ENCODE measurements at regions not wholly inside any gene's neighbourhood (a gene's known extent, or its start where the extent isn't known, plus 50 kb on each side); places are given as distances from the start of the nearest gene placed in this dataset.

- H3K9me3 ChIP-seq (ENCODE audit: low read length), result no peaks in the 10 kb centered on the region
- no peak overlapping the region for H2AFZ ChIP-seq (ENCODE audit: low read depth, low read length)
- no peaks in the 10 kb centered on the region for H3K36me3 ChIP-seq (ENCODE audit: insufficient read depth, low read length)
- H3K4me3 ChIP-seq (ENCODE audit: low read length), result no peak overlapping the region
- no peaks in the 10 kb centered on the region for H3K27me3 ChIP-seq (ENCODE audit: insufficient read depth, low read length)
- H3K4me1 ChIP-seq (ENCODE audit: insufficient read depth, low read length), result peaks cover 11% of the 10 kb centered on the region
These were observed 1260.3 kb downstream of the XPNPEP1 start for GRCh38 chr10:108662975-108663374.

GRCh38 chr10:108655057-108655456 lies 1268.3 kb downstream of the XPNPEP1 start:
- Histone ChIP-seq H3K9me3 (ENCODE audit: low read length) (no peaks in the 10 kb centered on the region), H3K36me3 (ENCODE audit: insufficient read depth, low read length) (no peaks in the 10 kb centered on the region), H3K4me1 (ENCODE audit: insufficient read depth, low read length) (no peaks in the 10 kb centered on the region), H3K27me3 (ENCODE audit: insufficient read depth, low read length) (no peaks in the 10 kb centered on the region), H3K4me3 (ENCODE audit: low read length) (no peak overlapping the region), H2AFZ (ENCODE audit: low read depth, low read length) (no peak overlapping the region)

- no peak overlapping the region for H3K4me3 ChIP-seq (ENCODE audit: low read length)
- H3K36me3 ChIP-seq (ENCODE audit: insufficient read depth, low read length), result no peaks in the 10 kb centered on the region
- no peak overlapping the region for H2AFZ ChIP-seq (ENCODE audit: low read depth, low read length)
- no peaks in the 10 kb centered on the region for H3K27me3 ChIP-seq (ENCODE audit: insufficient read depth, low read length)
- H3K4me1 ChIP-seq (ENCODE audit: insufficient read depth, low read length), result no peaks in the 10 kb centered on the region
- no peaks in the 10 kb centered on the region for H3K9me3 ChIP-seq (ENCODE audit: low read length)
These were observed 1269.8 kb downstream of the XPNPEP1 start for GRCh38 chr10:108653531-108653930.

- no peaks in the 10 kb centered on the region for H3K9me3 ChIP-seq (ENCODE audit: low read length)
- H3K4me3 ChIP-seq (ENCODE audit: low read length), result no peak overlapping the region
These were observed 1284.3 kb downstream of the XPNPEP1 start for GRCh38 chr10:108639010-108639409.

GRCh38 chr10:108638225-108638624 lies 1285.1 kb downstream of the XPNPEP1 start:
- no peak overlapping the region for H2AFZ ChIP-seq (ENCODE audit: low read depth, low read length)
- no peaks in the 10 kb centered on the region for H3K4me1 ChIP-seq (ENCODE audit: insufficient read depth, low read length)
- H3K36me3 ChIP-seq (ENCODE audit: insufficient read depth, low read length), result no peaks in the 10 kb centered on the region
- H3K27me3 ChIP-seq (ENCODE audit: insufficient read depth, low read length), result no peaks in the 10 kb centered on the region
- no peak overlapping the region for H3K4me3 ChIP-seq (ENCODE audit: low read length)
- H3K9me3 ChIP-seq (ENCODE audit: low read length), result no peaks in the 10 kb centered on the region

More at GRCh38 chr10:108639010-108639409, 1284.3 kb downstream of the XPNPEP1 start:
- Histone ChIP-seq H3K4me1 (ENCODE audit: insufficient read depth, low read length) (no peaks in the 10 kb centered on the region), H2AFZ (ENCODE audit: low read depth, low read length) (no peak overlapping the region), H3K36me3 (ENCODE audit: insufficient read depth, low read length) (no peaks in the 10 kb centered on the region), H3K27me3 (ENCODE audit: insufficient read depth, low read length) (no peaks in the 10 kb centered on the region)

GRCh38 chr10:108633046-108633445 lies 1290.3 kb downstream of the XPNPEP1 start:
- Histone ChIP-seq H3K27me3 (ENCODE audit: insufficient read depth, low read length) (no peaks in the 10 kb centered on the region), H3K4me1 (ENCODE audit: insufficient read depth, low read length) (peaks cover 10% of the 10 kb centered on the region), H3K4me3 (ENCODE audit: low read length) (no peak overlapping the region), H3K9me3 (ENCODE audit: low read length) (no peaks in the 10 kb centered on the region), H2AFZ (ENCODE audit: low read depth, low read length) (no peak overlapping the region), H3K36me3 (ENCODE audit: insufficient read depth, low read length) (no peaks in the 10 kb centered on the region)

- Histone ChIP-seq H2AFZ (ENCODE audit: low read depth, low read length) (no peak overlapping the region), H3K36me3 (ENCODE audit: insufficient read depth, low read length) (no peaks in the 10 kb centered on the region), H3K4me3 (ENCODE audit: low read length) (no peak overlapping the region), H3K9me3 (ENCODE audit: low read length) (no peaks in the 10 kb centered on the region), H3K4me1 (ENCODE audit: insufficient read depth, low read length) (peaks cover 10% of the 10 kb centered on the region), H3K27me3 (ENCODE audit: insufficient read depth, low read length) (no peaks in the 10 kb centered on the region)
These were observed 1291.2 kb downstream of the XPNPEP1 start for GRCh38 chr10:108632144-108632543.

GRCh38 chr10:108631332-108631731 lies 1292.0 kb downstream of the XPNPEP1 start:
- Histone ChIP-seq H3K36me3 (ENCODE audit: insufficient read depth, low read length) (no peaks in the 10 kb centered on the region), H3K4me3 (ENCODE audit: low read length) (no peak overlapping the region), H3K4me1 (ENCODE audit: insufficient read depth, low read length) (peaks cover 10% of the 10 kb centered on the region), H3K9me3 (ENCODE audit: low read length) (no peaks in the 10 kb centered on the region), H3K27me3 (ENCODE audit: insufficient read depth, low read length) (no peaks in the 10 kb centered on the region), H2AFZ (ENCODE audit: low read depth, low read length) (no peak overlapping the region)

GRCh38 chr10:108629834-108630233 lies 1293.5 kb downstream of the XPNPEP1 start:
- peaks cover 10% of the 10 kb centered on the region for H3K4me1 ChIP-seq (ENCODE audit: insufficient read depth, low read length)
- H3K27me3 ChIP-seq (ENCODE audit: insufficient read depth, low read length), result no peaks in the 10 kb centered on the region
- no peaks in the 10 kb centered on the region for H3K36me3 ChIP-seq (ENCODE audit: insufficient read depth, low read length)
- no peaks in the 10 kb centered on the region for H3K9me3 ChIP-seq (ENCODE audit: low read length)
- H2AFZ ChIP-seq (ENCODE audit: low read depth, low read length), result no peak overlapping the region
- no peak overlapping the region for H3K4me3 ChIP-seq (ENCODE audit: low read length)

GRCh38 chr10:108624052-108624451 lies 1299.3 kb downstream of the XPNPEP1 start:
- H3K36me3 ChIP-seq (ENCODE audit: insufficient read depth, low read length), result no peaks in the 10 kb centered on the region
- H3K4me1 ChIP-seq (ENCODE audit: insufficient read depth, low read length), result no peaks in the 10 kb centered on the region
- H3K4me3 ChIP-seq (ENCODE audit: low read length), result no peak overlapping the region
- no peaks in the 10 kb centered on the region for H3K9me3 ChIP-seq (ENCODE audit: low read length)
- no peaks in the 10 kb centered on the region for H3K27me3 ChIP-seq (ENCODE audit: insufficient read depth, low read length)
- H2AFZ ChIP-seq (ENCODE audit: low read depth, low read length), result no peak overlapping the region

- Histone ChIP-seq H3K36me3 (ENCODE audit: insufficient read depth, low read length) (no peaks in the 10 kb centered on the region), H3K4me3 (ENCODE audit: low read length) (no peak overlapping the region), H3K4me1 (ENCODE audit: insufficient read depth, low read length) (no peaks in the 10 kb centered on the region), H3K27me3 (ENCODE audit: insufficient read depth, low read length) (no peaks in the 10 kb centered on the region), H2AFZ (ENCODE audit: low read depth, low read length) (no peak overlapping the region), H3K9me3 (ENCODE audit: low read length) (no peaks in the 10 kb centered on the region)
These were observed 1302.3 kb downstream of the XPNPEP1 start for GRCh38 chr10:108620821-108621534.

GRCh38 chr10:108616559-108617285 lies 1306.6 kb downstream of the XPNPEP1 start:
- Histone ChIP-seq H3K9me3 (ENCODE audit: low read length) (no peaks in the 10 kb centered on the region), H2AFZ (ENCODE audit: low read depth, low read length) (no peak overlapping the region), H3K36me3 (ENCODE audit: insufficient read depth, low read length) (no peaks in the 10 kb centered on the region), H3K4me3 (ENCODE audit: low read length) (no peak overlapping the region), H3K27me3 (ENCODE audit: insufficient read depth, low read length) (no peaks in the 10 kb centered on the region), H3K4me1 (ENCODE audit: insufficient read depth, low read length) (no peaks in the 10 kb centered on the region)

GRCh38 chr10:108615576-108616320 lies 1307.6 kb downstream of the XPNPEP1 start:
- H3K27me3 ChIP-seq (ENCODE audit: insufficient read depth, low read length), result no peaks in the 10 kb centered on the region
- H3K9me3 ChIP-seq (ENCODE audit: low read length), result no peaks in the 10 kb centered on the region
- no peaks in the 10 kb centered on the region for H3K36me3 ChIP-seq (ENCODE audit: insufficient read depth, low read length)
- no peak overlapping the region for H2AFZ ChIP-seq (ENCODE audit: low read depth, low read length)
- no peak overlapping the region for H3K4me3 ChIP-seq (ENCODE audit: low read length)
- H3K4me1 ChIP-seq (ENCODE audit: insufficient read depth, low read length), result no peaks in the 10 kb centered on the region
